Testis (tissue), 2 donors: ENCODE measurements at regions not wholly inside any gene's neighbourhood (a gene's known extent, or its start where the extent isn't known, plus 50 kb on each side); places are given as distances from the start of the nearest gene placed in this dataset.

Experiments used
- DNase-seq: peaks from one replicate; pipeline ENCODE4 v3.0.0-alpha.2; 2019
- H3K27ac ChIP-seq, 2 donors: fragments of 200-600 bp; sonication (generic); one replicate each; pipeline ENCODE4 v1.5.1; 2019
- H3K27me3 ChIP-seq: fragments of 200-600 bp; sonication (generic); one replicate; pipeline ENCODE4 v1.5.1; 2019
- H3K36me3 ChIP-seq: fragments of 200-600 bp; sonication (generic); one replicate; pipeline ENCODE4 v1.5.1; 2017; ENCODE audit warnings: low read depth; ENCODE audit errors: missing control alignments
- H3K4me1 ChIP-seq: fragments of 200-600 bp; sonication (generic); one replicate; pipeline ENCODE4 v1.5.1; 2019
- H3K4me3 ChIP-seq, 2 donors: fragments of 200-600 bp; sonication (generic); one replicate each; pipeline ENCODE4 v1.5.1; 2017 to 2019
- H3K9me3 ChIP-seq: fragments of 200-600 bp; sonication (generic); one replicate; pipeline ENCODE4 v1.5.1; 2017
- CTCF ChIP-seq, 3 experiments: fragments of 450-650 bp in 2 of 3; fragments of 200-600 bp in 1 of 3; sonication (generic) in 1 of 3; IDR thresholded peaks; one replicate each; pipeline ENCODE4 v1.5.1; 2016 to 2019; ENCODE audit warnings: antibody characterized with exemption in 3 of 3, mild to moderate bottlenecking in 2 of 3, moderate library complexity in 1 of 3
- POLR2A ChIP-seq: fragments of 450-650 bp; IDR thresholded peaks from one replicate; pipeline ENCODE4 v1.6.1; 2017; ENCODE audit warnings: antibody characterized with exemption, mild to moderate bottlenecking, moderate library complexity
- WGBS, 2 donors: methylation state at CpG; one replicate each; pipeline ENCODE4 v1.1.5; 2018; 5-methylcytosine and 5-hydroxymethylcytosine counted together
- intact Hi-C: fragments of 100-400 bp; cut with DNase I; formaldehyde crosslinking; loops from one replicate; pipeline ENCODE4 v1.15.1; 2023; ENCODE audit warnings: low total_unique reads

GRCh38 chr1:216936779-216937178, 213.6 kb upstream of the ESRRG start:
- 90 to 92% methylated on average over 1 of the region's 1 CpG for WGBS, 2 donors
- intact Hi-C loops, result no loop called here
- TF ChIP-seq CTCF (IDR thresholded peaks at IDR 0.05), result no peak
- no peak for TF ChIP-seq POLR2A
- Histone ChIP-seq H3K4me1 (no peaks in the 10 kb centered on the region), H3K27ac (no peak overlapping the region), H3K36me3 (no peaks in the 10 kb centered on the region), H3K4me3 (no peak overlapping the region), H3K27me3 (no peaks in the 10 kb centered on the region), H3K9me3 (no peaks in the 10 kb centered on the region)
- no peak for DNase-seq

GRCh38 chr1:216935901-216936300, 212.7 kb upstream of the ESRRG start:
- WGBS, 2 donors, result 83 to 90% methylated on average over 3 of the region's 3 CpGs
- intact Hi-C loops, result no loop called here
- Histone ChIP-seq H3K27me3 (no peaks in the 10 kb centered on the region), H3K9me3 (no peaks in the 10 kb centered on the region), H3K4me1 (no peaks in the 10 kb centered on the region), H3K36me3 (no peaks in the 10 kb centered on the region), H3K27ac (no peak overlapping the region), H3K4me3 (no peak overlapping the region)
- no peak for TF ChIP-seq CTCF (IDR thresholded peaks at IDR 0.05)
- DNase-seq, result no peak

- no peak for DNase-seq
- Histone ChIP-seq H3K4me3 (no peak overlapping the region), H3K27ac (no peak overlapping the region), H3K36me3 (no peaks in the 10 kb centered on the region), H3K4me1 (no peaks in the 10 kb centered on the region), H3K27me3 (no peaks in the 10 kb centered on the region), H3K9me3 (no peaks in the 10 kb centered on the region)
- TF ChIP-seq CTCF (IDR thresholded peaks at IDR 0.05) (no peak), POLR2A (no peak)
- WGBS, 2 donors, result 85 to 91% methylated on average over 3 of the region's 3 CpGs
- intact Hi-C loops, result no loop called here
These were observed 209.2 kb upstream of the ESRRG start for GRCh38 chr1:216932424-216932823.

- DNase-seq, result no peak
- intact Hi-C loops, result no loop called here
These were observed 206.8 kb upstream of the ESRRG start for GRCh38 chr1:216929870-216930582.

More at GRCh38 chr1:216929870-216930582, 206.8 kb upstream of the ESRRG start:
- H3K4me1 ChIP-seq, result no peaks in the 10 kb centered on the region
- H3K4me3 ChIP-seq, result no peak overlapping the region
- H3K9me3 ChIP-seq, result no peaks in the 10 kb centered on the region
- TF ChIP-seq POLR2A, result no peak
- no peak for TF ChIP-seq CTCF (IDR thresholded peaks at IDR 0.05)
- 83 to 87% methylated on average over 2 of the region's 2 CpGs for WGBS, 2 donors
- no peak overlapping the region for H3K27ac ChIP-seq
- H3K27me3 ChIP-seq, result no peaks in the 10 kb centered on the region
- H3K36me3 ChIP-seq, result no peaks in the 10 kb centered on the region
